Cardiac fibroblast (primary cell): ENCODE measurements at regions not wholly inside any gene's neighbourhood (a gene's known extent, or its start where the extent isn't known, plus 50 kb on each side); places are given as distances from the start of the nearest gene placed in this dataset.

ENCODE experiments used
- DNase-seq, 2 donors: peaks; one replicate each; pipeline versions ENCODE4 v3.0.0 to v3.0.0-alpha.2; 2010; ENCODE audit warnings: low read depth in 2 of 2
- H3K4me3 ChIP-seq, 2 donors: replicated peaks in 1 of 2; 1 replicate in 1 of 2; 2 replicates in 1 of 2; pipeline ENCODE4 v1.5.1; 2011; ENCODE audit warnings: low read depth in 2 of 2, low read length in 2 of 2, mild to moderate bottlenecking in 2 of 2, moderate library complexity in 1 of 2
- TF ChIP-seq, protein P1 (sequence below): IDR thresholded peaks from one replicate; pipeline ENCODE4 v1.5.1; 2011; ENCODE audit warnings: low read depth, mild to moderate bottlenecking, low read length, inconsistent platforms

- no peak for DNase-seq
- TF ChIP-seq, protein P1, sequence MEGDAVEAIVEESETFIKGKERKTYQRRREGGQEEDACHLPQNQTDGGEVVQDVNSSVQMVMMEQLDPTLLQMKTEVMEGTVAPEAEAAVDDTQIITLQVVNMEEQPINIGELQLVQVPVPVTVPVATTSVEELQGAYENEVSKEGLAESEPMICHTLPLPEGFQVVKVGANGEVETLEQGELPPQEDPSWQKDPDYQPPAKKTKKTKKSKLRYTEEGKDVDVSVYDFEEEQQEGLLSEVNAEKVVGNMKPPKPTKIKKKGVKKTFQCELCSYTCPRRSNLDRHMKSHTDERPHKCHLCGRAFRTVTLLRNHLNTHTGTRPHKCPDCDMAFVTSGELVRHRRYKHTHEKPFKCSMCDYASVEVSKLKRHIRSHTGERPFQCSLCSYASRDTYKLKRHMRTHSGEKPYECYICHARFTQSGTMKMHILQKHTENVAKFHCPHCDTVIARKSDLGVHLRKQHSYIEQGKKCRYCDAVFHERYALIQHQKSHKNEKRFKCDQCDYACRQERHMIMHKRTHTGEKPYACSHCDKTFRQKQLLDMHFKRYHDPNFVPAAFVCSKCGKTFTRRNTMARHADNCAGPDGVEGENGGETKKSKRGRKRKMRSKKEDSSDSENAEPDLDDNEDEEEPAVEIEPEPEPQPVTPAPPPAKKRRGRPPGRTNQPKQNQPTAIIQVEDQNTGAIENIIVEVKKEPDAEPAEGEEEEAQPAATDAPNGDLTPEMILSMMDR, result no peak
Observed at GRCh38 chr5:58351190-58351589, 108.7 kb downstream of the PLK2 start.

DNA sequence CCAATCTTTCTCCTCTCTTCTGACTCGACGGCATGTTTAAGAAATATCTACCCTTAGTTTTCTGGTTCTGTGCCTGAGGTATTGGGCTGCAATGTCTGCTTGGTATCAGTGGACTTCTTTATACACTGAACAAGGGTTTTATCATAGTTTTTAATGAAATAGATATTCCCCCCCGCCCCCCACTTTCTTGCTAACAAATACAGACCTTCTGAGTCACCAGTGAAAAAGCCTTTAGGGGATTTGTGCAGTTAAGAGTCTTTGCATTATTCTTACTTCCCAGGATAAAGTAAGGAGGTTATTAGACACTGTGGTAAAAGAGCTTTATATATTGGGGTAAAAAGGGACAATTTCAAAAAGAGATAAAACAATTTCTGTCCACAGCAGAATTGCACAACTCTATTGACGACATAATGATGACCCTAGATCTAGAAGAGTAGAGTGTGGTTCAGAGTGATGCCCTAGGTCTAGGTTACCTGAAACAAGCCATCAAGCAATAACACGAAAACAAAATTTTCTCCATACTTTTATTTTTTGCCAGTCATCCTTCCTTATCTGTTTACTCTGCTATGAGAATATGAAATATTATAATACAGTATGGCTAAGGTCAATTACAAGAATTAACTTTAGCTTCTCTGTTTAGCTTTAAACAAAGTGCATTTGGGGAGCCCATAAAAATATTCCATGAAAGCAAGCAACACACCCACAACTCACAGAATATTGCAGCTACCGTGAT is 110.7 kb downstream of the PLK2 start:
- TF ChIP-seq, protein P1, result no peak
- DNase-seq, result no peak
- no peak overlapping the region for H3K4me3 ChIP-seq

More at GRCh38 chr5:58351190-58351589, 108.7 kb downstream of the PLK2 start:
- no peak overlapping the region for H3K4me3 ChIP-seq

GRCh38 chr5:58346041-58346440 is 113.8 kb downstream of the PLK2 start:
- no peak for DNase-seq
- H3K4me3 ChIP-seq, result no peak overlapping the region
- TF ChIP-seq, protein P1, result no peak

DNA sequence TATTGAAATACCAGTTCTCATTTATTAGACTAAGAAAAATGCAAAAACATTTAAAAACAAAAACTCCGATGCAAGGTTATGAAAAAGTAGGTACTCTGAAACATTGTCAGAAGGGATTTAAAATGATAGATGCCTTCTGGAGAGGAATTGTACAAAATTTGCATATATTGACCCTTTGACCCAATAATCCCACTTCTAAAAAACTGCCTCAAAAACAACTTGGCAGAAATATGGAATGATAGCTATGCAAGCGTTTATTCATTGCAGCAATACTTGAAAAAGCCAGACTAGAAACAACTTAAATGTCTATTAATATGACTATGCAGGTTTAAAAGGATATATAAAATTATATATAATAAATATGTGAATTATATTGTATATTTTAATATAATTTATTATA is 118.4 kb downstream of the PLK2 start:
- TF ChIP-seq, protein P1, result no peak
- no peak overlapping the region for H3K4me3 ChIP-seq
- DNase-seq, result no peak

- H3K4me3 ChIP-seq, result no peak overlapping the region
- peak in 1 of 2 donors; percentile 17 for DNase-seq
- TF ChIP-seq, protein P1, result peak; percentile 21
Observed at GRCh38 chr5:58335518-58335917, 124.4 kb downstream of the PLK2 start.

DNA sequence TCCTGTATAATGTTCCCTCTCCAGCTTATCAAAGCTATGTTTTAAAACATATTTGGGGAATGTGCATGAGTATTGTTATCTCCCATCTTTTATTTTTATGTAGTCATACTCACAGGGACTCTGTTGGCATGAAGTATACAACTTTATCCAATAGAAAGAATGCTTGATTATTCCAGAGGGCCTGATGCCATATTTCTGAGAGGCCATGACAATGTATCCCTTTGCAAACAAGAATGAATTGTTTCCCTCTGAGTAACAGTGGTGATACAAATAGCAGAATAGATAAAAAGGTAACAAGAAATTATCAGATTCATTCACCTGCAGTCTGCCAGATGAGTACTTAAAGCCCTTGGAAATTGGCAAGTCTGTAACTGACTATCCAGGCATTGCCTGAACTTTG is 125.9 kb downstream of the PLK2 start:
- no peak overlapping the region for H3K4me3 ChIP-seq
- TF ChIP-seq, protein P1, result no peak
- no peak for DNase-seq

GRCh38 chr5:58330781-58331180 is 129.1 kb downstream of the PLK2 start:
- TF ChIP-seq, protein P1, result no peak
- no peak for DNase-seq
- no peak overlapping the region for H3K4me3 ChIP-seq
